ENCODE measurements at regions not wholly inside any gene's neighbourhood (a gene's known extent, or its start where the extent isn't known, plus 50 kb on each side); places are given as distances from the start of the nearest gene placed in this dataset.

DNA sequence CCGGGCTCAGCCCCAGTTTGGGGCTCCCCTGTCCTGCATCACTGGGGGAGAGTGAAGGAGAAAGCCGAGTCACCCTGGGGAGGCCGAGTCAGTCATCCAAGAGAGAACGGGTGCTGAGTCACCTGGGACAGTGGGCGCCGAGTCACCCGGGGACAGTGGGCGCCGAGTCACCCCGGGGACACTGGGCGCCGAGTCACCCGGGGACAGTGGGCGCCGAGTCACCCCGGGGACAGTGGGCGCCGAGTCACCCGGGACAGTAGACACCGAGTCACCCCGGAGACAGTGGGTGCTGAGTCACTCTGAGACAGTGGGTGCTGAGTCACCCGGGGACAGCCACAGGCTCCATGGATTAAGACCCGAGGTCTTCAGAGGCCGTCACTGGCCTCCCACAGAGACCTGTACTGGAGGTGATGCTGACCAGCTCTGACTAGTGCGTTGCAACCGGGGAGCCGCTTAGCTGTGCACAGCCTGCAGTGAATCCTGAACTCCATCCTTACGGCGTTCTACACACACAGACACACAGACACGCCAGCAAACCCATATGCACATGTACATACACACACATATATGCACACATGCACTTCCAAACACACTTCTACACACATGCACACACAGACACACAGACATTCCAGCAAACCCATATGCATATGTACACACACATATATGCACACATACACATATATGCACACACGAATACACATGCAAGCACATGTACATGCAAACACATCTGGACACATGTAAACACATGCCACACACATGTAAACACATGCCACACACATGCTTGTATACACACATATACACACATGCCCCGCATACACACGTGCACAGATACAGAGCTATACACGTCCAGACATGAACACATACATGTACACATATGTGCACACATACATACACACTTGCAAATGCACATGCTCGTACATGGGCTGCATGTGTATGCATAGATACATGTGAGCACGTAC lies 64.9 kb upstream of the GALNT9 start:
- H3K27me3 ChIP-seq (ENCODE audit: control insufficient read depth in 5 of 5, insufficient read depth in 4 of 5, low read length in 5 of 5) = peaks cover 16 to 45% (median 32%) of the 10 kb centered on the region in 5 donors
- no peaks in the 10 kb centered on the region for H3K36me3 ChIP-seq (ENCODE audit: control insufficient read depth in 5 of 5, insufficient read depth in 5 of 5, low read length in 5 of 5)
- H3K4me3 ChIP-seq (ENCODE audit: low read depth in 1 of 5, low read length in 5 of 5) = no peak overlapping the region
- H3K27ac ChIP-seq (ENCODE audit: low read depth, low read length) = no peak overlapping the region
- no peaks in the 10 kb centered on the region for H3K4me1 ChIP-seq (ENCODE audit: control insufficient read depth in 5 of 5, insufficient read depth in 5 of 5, low read length in 5 of 5)
- H3K9ac ChIP-seq (ENCODE audit: low read length in 5 of 5) = no peak overlapping the region
- peaks cover 0 to 5% (median 3%) of the 10 kb centered on the region in 5 donors for H3K9me3 ChIP-seq (ENCODE audit: control insufficient read depth in 5 of 5, low read length in 5 of 5)

GRCh38 chr12:132393245-132393795 lies 63.9 kb upstream of the GALNT9 start:
- Histone ChIP-seq H3K9ac (ENCODE audit: low read length in 5 of 5) (no peak overlapping the region), H3K4me3 (ENCODE audit: low read depth in 1 of 5, low read length in 5 of 5) (no peak overlapping the region), H3K9me3 (ENCODE audit: control insufficient read depth in 5 of 5, low read length in 5 of 5) (peaks cover 0 to 5% (median 3%) of the 10 kb centered on the region in 5 donors), H3K27me3 (ENCODE audit: control insufficient read depth in 5 of 5, insufficient read depth in 4 of 5, low read length in 5 of 5) (peaks cover 9 to 44% (median 32%) of the 10 kb centered on the region in 5 donors), H3K36me3 (ENCODE audit: control insufficient read depth in 5 of 5, insufficient read depth in 5 of 5, low read length in 5 of 5) (no peaks in the 10 kb centered on the region), H3K4me1 (ENCODE audit: control insufficient read depth in 5 of 5, insufficient read depth in 5 of 5, low read length in 5 of 5) (no peaks in the 10 kb centered on the region), H3K27ac (ENCODE audit: low read depth, low read length) (no peak overlapping the region)

- Histone ChIP-seq H3K9ac (ENCODE audit: low read length in 5 of 5) (no peak overlapping the region), H3K27me3 (ENCODE audit: control insufficient read depth in 5 of 5, insufficient read depth in 4 of 5, low read length in 5 of 5) (peaks cover 5 to 40% (median 30%) of the 10 kb centered on the region in 5 donors), H3K4me1 (ENCODE audit: control insufficient read depth in 5 of 5, insufficient read depth in 5 of 5, low read length in 5 of 5) (no peaks in the 10 kb centered on the region), H3K9me3 (ENCODE audit: control insufficient read depth in 5 of 5, low read length in 5 of 5) (peaks cover 0 to 5% (median 3%) of the 10 kb centered on the region in 5 donors), H3K4me3 (ENCODE audit: low read depth in 1 of 5, low read length in 5 of 5) (no peak overlapping the region), H3K36me3 (ENCODE audit: control insufficient read depth in 5 of 5, insufficient read depth in 5 of 5, low read length in 5 of 5) (no peaks in the 10 kb centered on the region), H3K27ac (ENCODE audit: low read depth, low read length) (no peak overlapping the region)
Measured at GRCh38 chr12:132392389-132393244, 63.2 kb upstream of the GALNT9 start.

- H3K27me3 ChIP-seq (ENCODE audit: control insufficient read depth in 5 of 5, insufficient read depth in 4 of 5, low read length in 5 of 5) = peaks cover 11 to 45% (median 36%) of the 10 kb centered on the region in 5 donors
- peaks cover 0 to 5% (median 3%) of the 10 kb centered on the region in 5 donors for H3K9me3 ChIP-seq (ENCODE audit: control insufficient read depth in 5 of 5, low read length in 5 of 5)
Measured at GRCh38 chr12:132391326-132392041, 62.1 kb upstream of the GALNT9 start.

GRCh38 chr12:132390287-132391076 lies 61.1 kb upstream of the GALNT9 start:
- H3K9me3 ChIP-seq (ENCODE audit: control insufficient read depth in 5 of 5, low read length in 5 of 5) = peaks cover 0 to 5% (median 3%) of the 10 kb centered on the region in 5 donors
- no peak overlapping the region for H3K9ac ChIP-seq (ENCODE audit: low read length in 5 of 5)
- no peaks in the 10 kb centered on the region for H3K4me1 ChIP-seq (ENCODE audit: control insufficient read depth in 5 of 5, insufficient read depth in 5 of 5, low read length in 5 of 5)
- no peaks in the 10 kb centered on the region for H3K36me3 ChIP-seq (ENCODE audit: control insufficient read depth in 5 of 5, insufficient read depth in 5 of 5, low read length in 5 of 5)
- no peak overlapping the region for H3K27ac ChIP-seq (ENCODE audit: low read depth, low read length)
- H3K27me3 ChIP-seq (ENCODE audit: control insufficient read depth in 5 of 5, insufficient read depth in 4 of 5, low read length in 5 of 5) = peaks cover 19 to 47% (median 45%) of the 10 kb centered on the region in 5 donors
- H3K4me3 ChIP-seq (ENCODE audit: low read depth in 1 of 5, low read length in 5 of 5) = no peak overlapping the region

More at GRCh38 chr12:132391326-132392041, 62.1 kb upstream of the GALNT9 start:
- Histone ChIP-seq H3K9ac (ENCODE audit: low read length in 5 of 5) (no peak overlapping the region), H3K27ac (ENCODE audit: low read depth, low read length) (no peak overlapping the region), H3K36me3 (ENCODE audit: control insufficient read depth in 5 of 5, insufficient read depth in 5 of 5, low read length in 5 of 5) (no peaks in the 10 kb centered on the region), H3K4me3 (ENCODE audit: low read depth in 1 of 5, low read length in 5 of 5) (no peak overlapping the region), H3K4me1 (ENCODE audit: control insufficient read depth in 5 of 5, insufficient read depth in 5 of 5, low read length in 5 of 5) (no peaks in the 10 kb centered on the region)

- Histone ChIP-seq H3K9ac (ENCODE audit: low read length in 5 of 5) (no peak overlapping the region), H3K4me3 (ENCODE audit: low read depth in 1 of 5, low read length in 5 of 5) (no peak overlapping the region), H3K36me3 (ENCODE audit: control insufficient read depth in 5 of 5, insufficient read depth in 5 of 5, low read length in 5 of 5) (no peaks in the 10 kb centered on the region), H3K4me1 (ENCODE audit: control insufficient read depth in 5 of 5, insufficient read depth in 5 of 5, low read length in 5 of 5) (no peaks in the 10 kb centered on the region), H3K9me3 (ENCODE audit: control insufficient read depth in 5 of 5, low read length in 5 of 5) (peaks cover 0 to 5% (median 3%) of the 10 kb centered on the region in 5 donors), H3K27ac (ENCODE audit: low read depth, low read length) (no peak overlapping the region), H3K27me3 (ENCODE audit: control insufficient read depth in 5 of 5, insufficient read depth in 4 of 5, low read length in 5 of 5) (peaks cover 26 to 49% (median 46%) of the 10 kb centered on the region in 5 donors)
Measured at GRCh38 chr12:132389526-132390286, 60.3 kb upstream of the GALNT9 start.

DNA sequence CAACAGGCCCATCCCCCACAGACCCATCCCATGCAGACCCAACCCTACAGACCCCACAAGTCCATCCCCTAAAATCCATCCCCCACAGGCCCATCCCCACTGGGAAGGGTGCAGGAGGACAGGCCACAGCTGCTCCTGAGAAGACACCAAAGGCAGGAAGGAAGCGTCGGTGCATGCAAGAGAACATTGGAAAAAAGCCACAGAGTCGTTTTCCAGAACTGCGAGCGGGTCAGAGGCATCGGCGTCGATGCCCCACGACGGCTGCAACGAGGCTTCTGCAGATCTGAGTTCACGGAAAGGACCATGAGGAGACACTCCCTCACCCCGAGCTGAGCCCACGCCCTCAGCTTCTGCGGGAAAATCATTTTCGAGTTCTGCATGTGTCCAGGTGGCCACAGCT lies 59.6 kb upstream of the GALNT9 start:
- H3K27me3 ChIP-seq (ENCODE audit: control insufficient read depth in 5 of 5, insufficient read depth in 4 of 5, low read length in 5 of 5) = peaks cover 26 to 49% (median 46%) of the 10 kb centered on the region in 5 donors
- no peaks in the 10 kb centered on the region for H3K4me1 ChIP-seq (ENCODE audit: control insufficient read depth in 5 of 5, insufficient read depth in 5 of 5, low read length in 5 of 5)
- peaks cover 0 to 5% (median 3%) of the 10 kb centered on the region in 5 donors for H3K9me3 ChIP-seq (ENCODE audit: control insufficient read depth in 5 of 5, low read length in 5 of 5)
- no peaks in the 10 kb centered on the region for H3K36me3 ChIP-seq (ENCODE audit: control insufficient read depth in 5 of 5, insufficient read depth in 5 of 5, low read length in 5 of 5)
- no peak overlapping the region for H3K9ac ChIP-seq (ENCODE audit: low read length in 5 of 5)
- no peak overlapping the region for H3K27ac ChIP-seq (ENCODE audit: low read depth, low read length)
- H3K4me3 ChIP-seq (ENCODE audit: low read depth in 1 of 5, low read length in 5 of 5) = no peak overlapping the region

DNA sequence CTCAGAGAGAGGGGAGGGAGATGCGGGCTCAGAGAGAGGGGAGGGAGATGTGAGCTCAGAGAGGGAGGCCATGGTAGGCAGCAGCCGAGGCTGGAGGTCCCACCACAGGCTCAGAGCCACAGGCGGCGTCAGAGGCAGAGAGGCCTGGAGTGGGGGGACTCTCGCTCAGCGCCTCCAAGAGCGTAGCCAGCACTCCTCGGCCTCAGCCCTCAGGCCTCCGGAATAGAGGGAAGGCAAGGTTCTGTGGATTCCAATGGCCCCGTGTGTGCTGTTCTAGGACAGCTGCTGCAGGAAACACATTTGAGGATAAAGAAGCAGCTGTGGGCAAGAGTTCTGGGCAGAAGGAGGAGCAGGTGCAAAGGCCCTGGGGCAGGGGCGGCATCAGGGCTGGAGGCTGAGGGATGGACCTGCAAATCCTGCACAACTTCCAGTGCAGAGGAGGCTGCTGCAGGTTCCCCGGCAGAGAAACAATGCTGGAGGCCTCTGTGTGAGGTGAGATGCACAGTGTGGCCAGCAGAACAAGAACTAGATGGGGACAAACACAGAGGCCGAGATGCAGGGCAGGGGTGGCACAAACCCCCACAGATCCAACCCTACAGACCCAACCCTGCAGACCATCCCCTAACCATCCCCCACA lies 59.1 kb upstream of the GALNT9 start:
- H3K36me3 ChIP-seq (ENCODE audit: control insufficient read depth in 5 of 5, insufficient read depth in 5 of 5, low read length in 5 of 5) = no peaks in the 10 kb centered on the region
- peaks cover 26 to 48% (median 46%) of the 10 kb centered on the region in 5 donors for H3K27me3 ChIP-seq (ENCODE audit: control insufficient read depth in 5 of 5, insufficient read depth in 4 of 5, low read length in 5 of 5)
- H3K4me1 ChIP-seq (ENCODE audit: control insufficient read depth in 5 of 5, insufficient read depth in 5 of 5, low read length in 5 of 5) = no peaks in the 10 kb centered on the region
- no peak overlapping the region for H3K9ac ChIP-seq (ENCODE audit: low read length in 5 of 5)
- no peak overlapping the region for H3K4me3 ChIP-seq (ENCODE audit: low read depth in 1 of 5, low read length in 5 of 5)
- H3K9me3 ChIP-seq (ENCODE audit: control insufficient read depth in 5 of 5, low read length in 5 of 5) = peaks cover 0 to 5% (median 3%) of the 10 kb centered on the region in 5 donors
- no peak overlapping the region for H3K27ac ChIP-seq (ENCODE audit: low read depth, low read length)

Data from subcutaneous abdominal adipose tissue (tissue), 5 donors.